OCI-LY7 (cell line): ENCODE measurements at regions not wholly inside any gene's neighbourhood (a gene's known extent, or its start where the extent isn't known, plus 50 kb on each side); places are given as distances from the start of the nearest gene placed in this dataset.

ENCODE experiments used
- BruUV-seq: library from RNA; stranded (reverse); fragments of 400-500 nt; replicated peaks from 2 replicates; lab custom pipeline; 2021; lab: Mats Ljungman, UMichigan
- CTCF ChIA-PET: fragments of 300-600 bp; sonication (Branson Sonifier 250); formaldehyde crosslinking; loops from one replicate; lab custom pipeline; 2022; ENCODE audit warnings: antibody characterized with exemption; ENCODE audit not compliant: unreplicated experiment; lab: Charles Lee
- POLR2A ChIA-PET: fragments of 300-600 bp; sonication (Branson Sonifier 250); formaldehyde crosslinking; loops from one replicate; lab custom pipeline; 2022; ENCODE audit warnings: antibody characterized with exemption; lab: Charles Lee
- DNase-seq: peaks from one replicate; pipeline ENCODE4 v3.0.0-alpha.2; 2015; ENCODE audit warnings: low spot score
- H2AFZ ChIP-seq: fragments of 200-600 bp; sonication (generic), shearing (Covaris generic); 2 replicates; pipeline ENCODE4 v1.6.1; 2014; ENCODE audit warnings: mild to moderate bottlenecking, antibody characterized with exemption, low read length, moderate library complexity
- H3K27ac ChIP-seq: fragments of 200-600 bp; sonication (generic); 2 replicates; pipeline ENCODE4 v1.5.1; 2014; ENCODE audit warnings: mixed run types, low read depth, mild to moderate bottlenecking, moderate library complexity, low read length, inconsistent platforms; ENCODE audit not compliant: poor library complexity, severe bottlenecking
- H3K36me3 ChIP-seq: fragments of 200-600 bp; sonication (generic); 2 replicates; pipeline ENCODE4 v1.6.1; 2014; ENCODE audit warnings: mild to moderate bottlenecking, antibody characterized with exemption, low read length, moderate library complexity, mixed read lengths; ENCODE audit not compliant: insufficient read depth
- H3K4me1 ChIP-seq: fragments of 200-600 bp; sonication (generic); 2 replicates; pipeline ENCODE4 v1.5.1; 2014; ENCODE audit warnings: mild to moderate bottlenecking, low read length; ENCODE audit not compliant: insufficient read depth, poor library complexity, severe bottlenecking
- H3K4me2 ChIP-seq: fragments of 200-600 bp; sonication (generic); 2 replicates; pipeline ENCODE4 v1.6.1; 2014; ENCODE audit warnings: mild to moderate bottlenecking, low read length
- H3K4me3 ChIP-seq: fragments of 200-600 bp; sonication (generic); 2 replicates; pipeline ENCODE4 v1.5.1; 2014; ENCODE audit warnings: mild to moderate bottlenecking, low read depth, low read length; ENCODE audit not compliant: poor library complexity, severe bottlenecking
- H3K79me2 ChIP-seq: fragments of 200-600 bp; sonication (generic); 2 replicates; pipeline ENCODE4 v1.6.1; 2016; ENCODE audit warnings: low read depth, mild to moderate bottlenecking, low read length, moderate library complexity, mixed read lengths; ENCODE audit not compliant: insufficient read depth
- H3K9me2 ChIP-seq: fragments of 200-600 bp; sonication (generic); 2 replicates; pipeline ENCODE4 v1.6.1; 2016; ENCODE audit warnings: mild to moderate bottlenecking, low read length, mixed read lengths; ENCODE audit not compliant: insufficient read depth
- H3K9me3 ChIP-seq: fragments of 200-600 bp; sonication (generic); 2 replicates; pipeline ENCODE4 v1.6.1; 2014; ENCODE audit warnings: mild to moderate bottlenecking, mixed run types, low read length, mixed read lengths
- H4K20me1 ChIP-seq: fragments of 200-600 bp; sonication (generic); 2 replicates; pipeline ENCODE4 v1.6.1; 2014; ENCODE audit warnings: mild to moderate bottlenecking, antibody characterized with exemption, low read length, moderate library complexity, mixed read lengths; ENCODE audit not compliant: insufficient read depth
- EZH2phosphoT487 ChIP-seq: fragments of 200-600 bp; sonication (generic); IDR thresholded peaks from 2 replicates; pipeline ENCODE4 v1.6.1; 2018; ENCODE audit warnings: low read depth, borderline replicate concordance, mild to moderate bottlenecking, mixed run types, antibody characterized with exemption, low read length, moderate library complexity, mixed read lengths
- intact Hi-C: fragments of 100-400 bp; cut with micrococcal nuclease; formaldehyde crosslinking; loops from one replicate; pipeline ENCODE4 v1.10.0; 2022; ENCODE audit not compliant: unreplicated experiment
- TF ChIP-seq, protein P1 (sequence below): fragments of 200-600 bp; sonication (generic); conservative IDR thresholded peaks from 2 replicates; pipeline ENCODE4 v1.5.1; 2014; ENCODE audit warnings: mild to moderate bottlenecking, antibody characterized with exemption, low read length, moderate library complexity, mixed read lengths

DNA sequence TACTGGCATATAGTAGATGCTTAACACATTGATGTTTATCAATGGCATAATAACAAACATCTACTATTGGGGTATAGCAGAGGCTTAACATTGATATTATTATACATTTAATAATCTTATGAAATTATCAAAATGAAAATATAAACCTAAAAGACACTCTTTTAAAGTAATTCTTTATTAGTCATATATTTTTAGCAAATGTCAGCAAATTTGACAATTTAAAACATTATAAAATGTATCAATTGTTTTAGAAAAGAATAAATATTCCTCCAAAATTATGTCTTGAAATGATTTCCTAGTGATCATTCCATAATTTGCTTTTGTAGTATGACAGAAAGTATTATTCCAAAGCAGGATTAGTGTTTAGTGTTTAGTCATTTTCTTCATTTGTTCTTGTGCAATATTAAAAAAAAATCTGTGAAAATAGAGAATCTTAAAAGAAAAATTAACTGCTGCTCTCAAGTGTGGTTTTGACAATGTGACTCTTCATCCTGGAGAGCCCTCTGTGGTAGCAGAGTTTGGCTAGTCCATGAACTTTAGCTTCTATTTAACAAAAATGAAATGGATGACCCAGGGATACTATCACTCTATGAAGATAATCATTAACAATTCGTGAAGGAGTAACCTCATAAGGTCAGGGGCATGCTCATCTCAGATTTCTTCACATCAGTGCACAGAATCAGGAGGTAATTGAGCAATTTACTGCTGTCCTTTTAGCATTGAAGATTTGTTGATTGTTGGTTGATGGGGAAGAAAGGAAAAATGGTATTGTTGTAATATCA is 1018.5 kb downstream of the LRFN5 start:
- H3K79me2 ChIP-seq: no peaks in the 10 kb centered on the region
- intact Hi-C loops: no loop called here
- no peaks in the 10 kb centered on the region for H4K20me1 ChIP-seq
- H2AFZ ChIP-seq: no peak overlapping the region
- H3K9me3 ChIP-seq: no peaks in the 10 kb centered on the region
- CTCF ChIA-PET: no interaction called here
- no peaks in the 10 kb centered on the region for H3K4me1 ChIP-seq
- H3K4me3 ChIP-seq: no peak overlapping the region
- H3K9me2 ChIP-seq: no peaks in the 10 kb centered on the region
- H3K27ac ChIP-seq: no peak overlapping the region
- no peak overlapping the region for H3K4me2 ChIP-seq
- POLR2A ChIA-PET: interaction anchor here (0.5 to 0.9 kb wide), 3 partner anchors 12 to 796 kb away, joined by 3 to 6 read pairs (median 3); no protein-coding TSS in a partner anchor
- BruUV-seq: no TSS peak
- no peak for TF ChIP-seq EZH2phosphoT487
- TF ChIP-seq, protein P1, sequence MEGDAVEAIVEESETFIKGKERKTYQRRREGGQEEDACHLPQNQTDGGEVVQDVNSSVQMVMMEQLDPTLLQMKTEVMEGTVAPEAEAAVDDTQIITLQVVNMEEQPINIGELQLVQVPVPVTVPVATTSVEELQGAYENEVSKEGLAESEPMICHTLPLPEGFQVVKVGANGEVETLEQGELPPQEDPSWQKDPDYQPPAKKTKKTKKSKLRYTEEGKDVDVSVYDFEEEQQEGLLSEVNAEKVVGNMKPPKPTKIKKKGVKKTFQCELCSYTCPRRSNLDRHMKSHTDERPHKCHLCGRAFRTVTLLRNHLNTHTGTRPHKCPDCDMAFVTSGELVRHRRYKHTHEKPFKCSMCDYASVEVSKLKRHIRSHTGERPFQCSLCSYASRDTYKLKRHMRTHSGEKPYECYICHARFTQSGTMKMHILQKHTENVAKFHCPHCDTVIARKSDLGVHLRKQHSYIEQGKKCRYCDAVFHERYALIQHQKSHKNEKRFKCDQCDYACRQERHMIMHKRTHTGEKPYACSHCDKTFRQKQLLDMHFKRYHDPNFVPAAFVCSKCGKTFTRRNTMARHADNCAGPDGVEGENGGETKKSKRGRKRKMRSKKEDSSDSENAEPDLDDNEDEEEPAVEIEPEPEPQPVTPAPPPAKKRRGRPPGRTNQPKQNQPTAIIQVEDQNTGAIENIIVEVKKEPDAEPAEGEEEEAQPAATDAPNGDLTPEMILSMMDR: no peak
- DNase-seq: no peak
- no peaks in the 10 kb centered on the region for H3K36me3 ChIP-seq

DNA sequence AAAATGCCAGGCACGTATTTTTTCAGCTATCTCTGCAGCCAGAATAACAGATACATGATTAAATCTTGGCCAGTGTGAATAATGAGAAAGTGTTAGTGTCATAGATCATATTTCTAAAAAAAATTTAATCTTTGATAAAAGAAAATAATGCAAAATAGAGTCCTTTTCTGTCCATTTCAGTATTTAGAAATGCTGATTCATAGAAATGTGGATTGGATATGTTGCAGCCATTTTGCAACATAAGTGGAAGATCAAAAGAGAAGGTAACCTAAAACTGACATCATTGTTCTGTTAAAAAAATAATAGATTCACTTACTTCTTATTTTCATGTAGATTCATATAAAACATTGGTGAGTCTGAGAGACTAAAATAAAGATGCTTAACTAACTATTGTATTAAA is 1010.3 kb downstream of the LRFN5 start:
- no peaks in the 10 kb centered on the region for H3K36me3 ChIP-seq
- no peak overlapping the region for H3K4me2 ChIP-seq
- no peaks in the 10 kb centered on the region for H3K9me3 ChIP-seq
- no peak overlapping the region for H3K27ac ChIP-seq
- no peaks in the 10 kb centered on the region for H3K4me1 ChIP-seq
- no peak for DNase-seq
- no peaks in the 10 kb centered on the region for H3K79me2 ChIP-seq
- ChIA-PET CTCF (no interaction called here), POLR2A (no interaction called here)
- no peak overlapping the region for H2AFZ ChIP-seq
- TF ChIP-seq, protein P1: no peak
- no peak for TF ChIP-seq EZH2phosphoT487
- no peak overlapping the region for H3K4me3 ChIP-seq
- intact Hi-C loops: no loop called here
- no peaks in the 10 kb centered on the region for H4K20me1 ChIP-seq
- BruUV-seq: no TSS peak
- H3K9me2 ChIP-seq: no peaks in the 10 kb centered on the region

DNA sequence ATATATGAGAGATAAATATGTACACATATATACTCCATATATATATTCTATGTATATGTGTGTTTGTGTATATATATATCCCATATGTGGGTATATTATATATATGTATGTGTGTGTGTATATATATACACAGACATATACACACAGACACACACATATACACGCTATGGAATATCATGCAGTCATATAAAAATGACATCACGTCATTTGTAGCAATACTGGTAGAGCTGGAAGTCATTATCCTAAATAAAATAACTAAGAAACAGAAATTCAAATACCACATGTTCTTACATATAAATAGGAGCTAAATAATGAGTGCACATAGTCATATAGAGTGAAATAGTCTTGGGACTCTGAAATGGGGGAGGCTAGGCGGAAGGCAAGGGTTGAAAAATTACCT is 1000.2 kb downstream of the LRFN5 start:
- intact Hi-C loops: no loop called here

More for the DNA sequence above, 1000.2 kb downstream of the LRFN5 start:
- no peak for TF ChIP-seq EZH2phosphoT487
- TF ChIP-seq, protein P1: no peak
- ChIA-PET CTCF (no interaction called here), POLR2A (interaction anchor here (0.6 kb wide), 1 partner anchor 97 kb away, joined by 3 read pairs; no protein-coding TSS in a partner anchor)
- no peaks in the 10 kb centered on the region for H4K20me1 ChIP-seq
- H3K4me1 ChIP-seq: no peaks in the 10 kb centered on the region
- DNase-seq: no peak
- H3K36me3 ChIP-seq: no peaks in the 10 kb centered on the region
- H3K27ac ChIP-seq: no peak overlapping the region
- H3K4me3 ChIP-seq: no peak overlapping the region
- no peaks in the 10 kb centered on the region for H3K9me2 ChIP-seq
- BruUV-seq: no TSS peak
- no peak overlapping the region for H2AFZ ChIP-seq
- H3K9me3 ChIP-seq: no peaks in the 10 kb centered on the region
- H3K4me2 ChIP-seq: no peak overlapping the region
- H3K79me2 ChIP-seq: no peaks in the 10 kb centered on the region
